T-helper 2 cell treated with Interferon-gamma antibody and Interleukin-4, amounts not matched to agents 5 μg/mL and 100 μg/mL, for 36 hours (primary cell): ENCODE measurements at regions not wholly inside any gene's neighbourhood (a gene's known extent, or its start where the extent isn't known, plus 50 kb on each side); places are given as distances from the start of the nearest gene placed in this dataset.

ENCODE experiments used
- DNase-seq: peaks from one replicate; pipeline ENCODE4 v3.0.0; 2021; ENCODE audit warnings: low spot score
- H3K27ac Mint-ChIP-seq: one replicate; pipeline ENCODE4 v1.8.0; 2021; ENCODE audit warnings: mild to moderate bottlenecking, mixed read lengths
- H3K27me3 Mint-ChIP-seq: one replicate; pipeline ENCODE4 v1.8.0; 2021; ENCODE audit warnings: low read depth, mixed read lengths
- H3K36me3 Mint-ChIP-seq: one replicate; pipeline ENCODE4 v1.8.0; 2021; ENCODE audit warnings: low read depth, mixed read lengths
- H3K4me1 Mint-ChIP-seq: one replicate; pipeline ENCODE4 v1.8.0; 2021; ENCODE audit warnings: low read depth, mixed read lengths
- H3K4me3 Mint-ChIP-seq: one replicate; pipeline ENCODE4 v1.8.0; 2022; ENCODE audit warnings: mild to moderate bottlenecking, moderate library complexity, mixed read lengths
- H3K9me3 Mint-ChIP-seq: one replicate; pipeline ENCODE4 v1.8.0; 2021; ENCODE audit warnings: mixed read lengths

DNA sequence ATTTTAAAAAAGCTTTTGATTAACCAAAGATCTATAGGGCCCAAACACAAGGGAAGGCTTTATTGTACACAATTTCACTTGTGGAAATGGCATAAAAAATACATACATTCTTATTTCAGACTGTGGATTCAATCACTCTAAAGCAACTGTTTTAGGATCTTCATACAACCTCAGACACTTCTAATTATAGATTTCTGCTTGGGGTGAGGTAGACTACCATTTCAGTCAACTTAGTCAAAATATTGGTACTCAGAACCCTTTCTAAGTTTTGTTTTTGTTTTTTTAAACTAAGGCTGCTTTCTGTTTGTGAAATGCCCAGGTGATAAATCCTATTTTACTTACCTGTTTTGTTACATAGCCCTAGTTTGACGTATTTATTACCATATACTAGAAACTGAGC lies 284.5 kb upstream of the RASA1 start:
- no peak for DNase-seq
- Mint-ChIP-seq H3K9me3 (no peaks in the 10 kb centered on the region), H3K27ac (no peak overlapping the region), H3K4me1 (no peaks in the 10 kb centered on the region), H3K36me3 (no peaks in the 10 kb centered on the region), H3K4me3 (no peak overlapping the region), H3K27me3 (peaks cover 30% of the 10 kb centered on the region)

DNA sequence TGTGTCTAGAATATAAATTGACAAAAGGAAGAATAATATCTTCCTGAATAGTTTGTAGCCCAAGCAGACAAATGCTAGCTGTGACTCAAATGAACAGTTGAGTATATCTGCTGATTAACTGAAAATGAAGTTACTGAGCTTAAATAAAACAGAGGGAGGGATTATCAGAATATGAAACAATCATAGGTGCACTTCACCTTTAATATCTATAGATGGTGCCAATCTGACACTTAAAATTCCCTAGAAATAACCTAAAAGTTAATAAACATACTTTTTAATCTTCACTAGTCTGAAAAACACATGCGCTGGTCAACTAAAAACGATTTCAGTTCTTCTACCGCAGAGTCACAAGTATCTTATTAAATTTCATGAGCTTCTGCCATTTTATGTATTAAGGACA lies 280.8 kb upstream of the RASA1 start:
- no peak overlapping the region for H3K27ac Mint-ChIP-seq
- DNase-seq, result no peak
- H3K27me3 Mint-ChIP-seq, result peaks cover 22% of the 10 kb centered on the region
- no peaks in the 10 kb centered on the region for H3K36me3 Mint-ChIP-seq
- no peak overlapping the region for H3K4me3 Mint-ChIP-seq
- H3K4me1 Mint-ChIP-seq, result no peaks in the 10 kb centered on the region
- no peaks in the 10 kb centered on the region for H3K9me3 Mint-ChIP-seq

GRCh38 chr5:86997516-86997915 lies 270.2 kb upstream of the RASA1 start:
- H3K4me3 Mint-ChIP-seq, result no peak overlapping the region
- no peaks in the 10 kb centered on the region for H3K36me3 Mint-ChIP-seq
- DNase-seq, result no peak
- peaks cover 38% of the 10 kb centered on the region for H3K27me3 Mint-ChIP-seq
- no peaks in the 10 kb centered on the region for H3K4me1 Mint-ChIP-seq
- no peaks in the 10 kb centered on the region for H3K9me3 Mint-ChIP-seq
- H3K27ac Mint-ChIP-seq, result no peak overlapping the region

- no peak for DNase-seq
- no peaks in the 10 kb centered on the region for H3K36me3 Mint-ChIP-seq
- peaks cover 25% of the 10 kb centered on the region for H3K27me3 Mint-ChIP-seq
- no peaks in the 10 kb centered on the region for H3K9me3 Mint-ChIP-seq
- H3K27ac Mint-ChIP-seq, result no peak overlapping the region
- H3K4me1 Mint-ChIP-seq, result no peaks in the 10 kb centered on the region
- no peak overlapping the region for H3K4me3 Mint-ChIP-seq
Measured at GRCh38 chr5:86999951-87000350, 267.7 kb upstream of the RASA1 start.

GRCh38 chr5:87002485-87002884 lies 265.2 kb upstream of the RASA1 start:
- H3K9me3 Mint-ChIP-seq, result no peaks in the 10 kb centered on the region
- H3K27me3 Mint-ChIP-seq, result peaks cover 21% of the 10 kb centered on the region
- no peak for DNase-seq
- H3K4me3 Mint-ChIP-seq, result no peak overlapping the region
- no peaks in the 10 kb centered on the region for H3K4me1 Mint-ChIP-seq
- no peaks in the 10 kb centered on the region for H3K36me3 Mint-ChIP-seq
- H3K27ac Mint-ChIP-seq, result no peak overlapping the region

DNA sequence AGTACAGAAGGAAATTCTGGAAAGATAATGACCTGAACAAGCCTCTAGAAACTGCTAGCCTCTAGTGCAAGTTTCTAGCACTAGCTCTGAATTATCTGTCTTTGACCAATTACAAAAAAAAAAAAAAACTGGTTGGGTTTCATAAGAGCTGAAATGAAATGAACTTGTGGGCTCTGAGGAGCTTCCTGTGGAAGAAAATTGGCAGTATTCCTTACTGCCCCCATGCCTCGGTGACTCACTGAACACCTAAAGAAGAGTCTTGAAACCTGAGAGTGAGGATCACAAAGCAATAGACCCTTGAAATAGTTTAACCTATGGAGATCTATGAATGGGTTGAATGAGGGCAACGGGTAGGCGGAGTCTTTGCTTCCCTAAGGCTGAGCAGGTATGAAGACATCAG lies 263.6 kb upstream of the RASA1 start:
- Mint-ChIP-seq H3K36me3 (no peaks in the 10 kb centered on the region), H3K4me3 (no peak overlapping the region), H3K9me3 (no peaks in the 10 kb centered on the region), H3K27ac (no peak overlapping the region), H3K27me3 (peaks cover 18% of the 10 kb centered on the region), H3K4me1 (no peaks in the 10 kb centered on the region)
- DNase-seq, result no peak

DNA sequence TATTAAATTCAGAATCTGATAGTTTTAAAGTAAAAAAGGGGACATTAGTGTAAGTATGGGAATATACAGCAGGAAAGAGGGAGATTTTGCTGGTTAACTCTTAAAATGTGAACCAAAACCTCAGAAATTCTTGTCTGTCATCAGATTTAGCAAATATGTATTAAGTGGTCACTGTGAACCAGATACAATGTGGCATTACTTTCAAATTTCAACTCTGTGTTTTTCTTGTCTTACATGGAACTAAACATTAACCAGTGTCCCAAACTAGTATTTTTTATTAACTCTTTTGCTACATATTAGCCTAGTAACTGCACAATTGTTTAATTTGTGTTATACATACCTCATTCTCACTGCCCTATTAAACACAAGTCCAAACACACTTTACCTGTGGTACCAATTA lies 259.9 kb upstream of the RASA1 start:
- Mint-ChIP-seq H3K27ac (no peak overlapping the region), H3K4me1 (no peaks in the 10 kb centered on the region), H3K27me3 (peaks cover 23% of the 10 kb centered on the region), H3K4me3 (no peak overlapping the region), H3K36me3 (no peaks in the 10 kb centered on the region), H3K9me3 (no peaks in the 10 kb centered on the region)
- no peak for DNase-seq

DNA sequence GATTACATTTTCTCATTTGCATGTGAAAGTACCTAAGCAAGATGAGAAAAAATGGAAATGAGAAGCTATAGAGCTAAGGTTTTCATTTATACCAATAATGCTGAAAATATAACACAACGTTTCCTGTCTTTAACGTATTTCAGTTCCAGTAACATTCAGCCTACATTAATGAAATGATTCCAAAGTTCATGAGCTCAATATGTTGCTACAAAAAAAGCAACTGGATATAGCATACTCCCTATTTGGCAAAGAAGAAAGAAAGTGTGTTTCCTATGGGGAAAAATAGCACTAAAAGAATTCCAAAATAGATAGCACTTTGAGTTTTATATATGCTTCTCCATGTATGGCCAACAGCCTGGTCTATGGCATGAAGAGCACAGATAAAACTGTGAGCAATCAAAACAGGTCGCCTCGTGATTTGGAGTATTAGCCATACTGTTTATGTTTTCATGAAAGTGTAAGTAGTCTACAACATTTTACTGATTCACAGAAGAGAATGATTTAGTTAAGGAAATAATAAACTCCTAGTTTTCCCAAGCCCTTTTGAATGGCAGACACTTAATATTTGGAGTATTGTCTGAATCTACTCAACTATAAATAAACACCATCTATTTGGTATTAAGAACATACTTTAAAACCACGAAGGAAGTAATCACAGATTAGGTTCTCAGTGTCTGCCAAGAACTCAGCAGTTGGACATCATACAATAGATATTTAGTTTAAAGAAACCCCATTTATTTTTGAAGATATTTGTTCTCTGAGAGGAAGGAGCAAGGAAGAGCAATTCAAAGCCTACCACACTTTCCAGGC lies 258.7 kb upstream of the RASA1 start:
- Mint-ChIP-seq H3K36me3 (no peaks in the 10 kb centered on the region), H3K27ac (no peak overlapping the region), H3K4me1 (no peaks in the 10 kb centered on the region), H3K4me3 (no peak overlapping the region), H3K9me3 (no peaks in the 10 kb centered on the region), H3K27me3 (peaks cover 20% of the 10 kb centered on the region)
- no peak for DNase-seq

GRCh38 chr5:87010736-87011135 lies 256.9 kb upstream of the RASA1 start:
- no peak overlapping the region for H3K4me3 Mint-ChIP-seq
- H3K27ac Mint-ChIP-seq, result no peak overlapping the region
- H3K36me3 Mint-ChIP-seq, result no peaks in the 10 kb centered on the region
- H3K4me1 Mint-ChIP-seq, result no peaks in the 10 kb centered on the region
- no peak for DNase-seq
- peaks cover 25% of the 10 kb centered on the region for H3K27me3 Mint-ChIP-seq
- H3K9me3 Mint-ChIP-seq, result no peaks in the 10 kb centered on the region

GRCh38 chr5:87015901-87016300 lies 251.8 kb upstream of the RASA1 start:
- Mint-ChIP-seq H3K27ac (no peak overlapping the region), H3K36me3 (peaks cover 1% of the 10 kb centered on the region), H3K4me1 (peaks cover 12% of the 10 kb centered on the region), H3K4me3 (no peak overlapping the region), H3K9me3 (no peaks in the 10 kb centered on the region), H3K27me3 (peaks cover 17% of the 10 kb centered on the region)
- DNase-seq, result no peak

DNA sequence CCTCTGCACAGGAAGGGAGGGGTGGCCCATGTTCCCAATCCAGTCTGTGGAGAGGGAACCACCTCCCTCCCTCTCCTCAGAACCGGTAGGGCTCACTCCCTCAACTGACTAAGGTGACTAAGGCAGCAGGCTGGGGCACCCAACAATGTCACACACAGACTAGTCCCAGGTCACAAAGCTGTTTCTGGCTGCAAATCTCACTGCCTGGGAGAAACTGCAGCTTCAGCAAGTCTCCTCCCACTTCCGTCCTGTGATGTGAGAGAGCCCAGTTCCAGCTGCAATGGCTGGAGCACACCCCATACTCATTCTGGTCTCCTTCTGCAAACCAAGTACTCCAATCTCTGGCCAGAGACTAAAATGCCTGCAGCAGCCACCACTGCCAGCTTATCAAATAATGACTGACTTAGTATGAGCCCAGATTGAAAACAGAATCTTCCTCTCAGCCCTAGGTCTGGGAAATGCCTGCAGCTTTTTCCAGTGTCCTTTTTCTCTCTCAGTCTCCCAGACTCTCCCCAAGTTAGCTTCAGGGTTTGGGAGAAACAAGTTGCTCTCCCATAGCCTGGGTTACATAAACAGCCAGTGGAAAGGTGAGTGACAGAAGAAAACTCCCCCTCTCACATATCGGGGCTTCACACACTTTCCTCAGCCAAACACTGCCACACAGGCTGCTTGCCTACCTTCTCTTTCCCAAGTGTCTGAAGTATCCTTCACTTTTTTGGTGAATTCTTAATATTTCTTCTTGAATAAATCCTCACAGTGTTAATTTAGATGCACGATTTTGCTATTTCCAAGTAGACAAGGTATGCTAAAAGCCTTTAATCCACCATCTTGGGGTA lies 247.4 kb upstream of the RASA1 start:
- peaks cover 9% of the 10 kb centered on the region for H3K27me3 Mint-ChIP-seq
- peak overlapping the region; percentile 56 for H3K4me3 Mint-ChIP-seq
- DNase-seq, result peak; percentile 33
- peaks cover 17% of the 10 kb centered on the region for H3K4me1 Mint-ChIP-seq
- H3K27ac Mint-ChIP-seq, result peak overlapping the region; percentile 51
- H3K9me3 Mint-ChIP-seq, result no peaks in the 10 kb centered on the region
- H3K36me3 Mint-ChIP-seq, result peaks cover 1% of the 10 kb centered on the region

DNA sequence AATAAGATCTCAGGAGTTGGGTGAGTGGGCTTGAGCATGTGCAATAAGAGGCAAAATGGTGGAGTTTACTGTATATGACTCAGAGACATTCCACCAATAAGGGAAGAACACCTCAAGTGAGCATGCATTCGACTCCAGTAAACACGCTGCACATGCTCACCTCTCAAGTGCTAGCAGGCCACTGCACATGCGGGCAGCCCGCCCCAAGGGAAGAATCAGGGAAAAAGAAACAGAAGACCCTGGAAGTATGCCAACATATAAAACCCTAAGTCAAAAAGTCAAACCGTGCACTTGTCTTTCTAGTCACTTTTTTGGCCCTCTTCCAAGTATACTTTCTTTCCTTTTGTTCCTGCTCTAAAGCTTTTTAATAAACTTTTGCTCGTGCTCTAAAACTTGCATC lies 245.3 kb upstream of the RASA1 start:
- Mint-ChIP-seq H3K4me1 (peaks cover 21% of the 10 kb centered on the region), H3K27ac (no peak overlapping the region), H3K36me3 (peaks cover 1% of the 10 kb centered on the region), H3K27me3 (peaks cover 13% of the 10 kb centered on the region), H3K9me3 (no peaks in the 10 kb centered on the region), H3K4me3 (no peak overlapping the region)
- DNase-seq, result no peak

DNA sequence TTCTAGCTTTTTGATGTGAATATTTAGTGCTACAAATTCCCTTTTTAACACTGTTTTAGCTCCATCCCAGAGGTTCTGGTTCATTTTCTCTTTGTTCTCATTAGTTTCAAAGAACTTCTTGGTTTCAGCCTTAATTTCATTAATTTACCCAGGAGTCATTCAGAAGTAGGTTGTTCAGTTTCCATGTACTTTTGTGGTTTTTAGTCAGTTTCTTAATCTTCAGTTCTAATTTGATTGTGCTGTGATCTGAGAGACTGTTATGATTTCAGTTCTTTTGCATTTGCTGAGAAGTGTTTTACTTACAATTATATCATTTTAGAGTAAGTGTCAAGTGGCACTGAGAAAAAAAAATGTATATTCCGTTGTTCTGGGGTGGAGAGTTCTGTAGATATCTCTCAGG lies 240.1 kb upstream of the RASA1 start:
- H3K4me3 Mint-ChIP-seq, result peak overlapping the region; percentile 22
- no peaks in the 10 kb centered on the region for H3K36me3 Mint-ChIP-seq
- H3K27me3 Mint-ChIP-seq, result peaks cover 17% of the 10 kb centered on the region
- no peak for DNase-seq
- peaks cover 29% of the 10 kb centered on the region for H3K4me1 Mint-ChIP-seq
- H3K9me3 Mint-ChIP-seq, result peaks cover 8% of the 10 kb centered on the region
- no peak overlapping the region for H3K27ac Mint-ChIP-seq

- no peak for DNase-seq
- peaks cover 24% of the 10 kb centered on the region for H3K27me3 Mint-ChIP-seq
- H3K27ac Mint-ChIP-seq, result no peak overlapping the region
- H3K4me1 Mint-ChIP-seq, result peaks cover 42% of the 10 kb centered on the region
- H3K9me3 Mint-ChIP-seq, result peaks cover 8% of the 10 kb centered on the region
- H3K4me3 Mint-ChIP-seq, result no peak overlapping the region
- no peaks in the 10 kb centered on the region for H3K36me3 Mint-ChIP-seq
Measured at GRCh38 chr5:87029951-87030350, 237.7 kb upstream of the RASA1 start.
